GM12891 (cell line): ENCODE measurements at regions not wholly inside any gene's neighbourhood (a gene's known extent, or its start where the extent isn't known, plus 50 kb on each side); places are given as distances from the start of the nearest gene placed in this dataset.

ENCODE experiments used
- DNase-seq: peaks from one replicate; pipeline ENCODE4 v3.0.0; 2011; ENCODE audit warnings: low spot score; ENCODE audit not compliant: insufficient read length
- FAIRE-seq: peaks from 2 replicates; lab custom pipeline; 2011; peaks lifted over from hg19 to GRCh38; lab: Jason Lieb, UNC
- PAX5 ChIP-seq: IDR thresholded peaks from 2 replicates; pipeline ENCODE4 v1.6.1; 2011; ENCODE audit warnings: low read length, moderate library complexity, mild to moderate bottlenecking; ENCODE audit not compliant: insufficient read depth, severe bottlenecking
- POLR2A ChIP-seq: IDR thresholded peaks from 2 replicates; pipeline ENCODE4 v1.6.1; 2011; ENCODE audit warnings: low read depth, low read length, control low read depth
- POLR2AphosphoS5 ChIP-seq: IDR thresholded peaks from 2 replicates; pipeline ENCODE4 v1.6.1; 2011; ENCODE audit warnings: low read depth, low read length, control low read depth
- POU2F2 ChIP-seq: IDR thresholded peaks from 2 replicates; pipeline ENCODE4 v1.6.1; 2011; ENCODE audit warnings: low read depth, mild to moderate bottlenecking, control low read depth, low read length, moderate library complexity
- SPI1 ChIP-seq: IDR thresholded peaks from 2 replicates; pipeline ENCODE4 v1.6.1; 2011; ENCODE audit warnings: low read depth, low read length, control low read depth
- TAF1 ChIP-seq: IDR thresholded peaks from 2 replicates; pipeline ENCODE4 v1.6.1; 2011; ENCODE audit warnings: low read depth, low read length, control low read depth

- no peak for FAIRE-seq
- no peak for TF ChIP-seq SPI1
- no peak for TF ChIP-seq TAF1
- TF ChIP-seq POLR2A: no peak
- no peak for TF ChIP-seq PAX5
- no peak for TF ChIP-seq POLR2AphosphoS5
- no peak for TF ChIP-seq POU2F2
Observed at GRCh38 chr1:221608835-221609320, 133.0 kb downstream of the DUSP10 start.

GRCh38 chr1:221611656-221612046 is 130.2 kb downstream of the DUSP10 start:
- DNase-seq (no peak), FAIRE-seq (no peak)

More at GRCh38 chr1:221608835-221609320, 133.0 kb downstream of the DUSP10 start:
- no peak for DNase-seq

DNA sequence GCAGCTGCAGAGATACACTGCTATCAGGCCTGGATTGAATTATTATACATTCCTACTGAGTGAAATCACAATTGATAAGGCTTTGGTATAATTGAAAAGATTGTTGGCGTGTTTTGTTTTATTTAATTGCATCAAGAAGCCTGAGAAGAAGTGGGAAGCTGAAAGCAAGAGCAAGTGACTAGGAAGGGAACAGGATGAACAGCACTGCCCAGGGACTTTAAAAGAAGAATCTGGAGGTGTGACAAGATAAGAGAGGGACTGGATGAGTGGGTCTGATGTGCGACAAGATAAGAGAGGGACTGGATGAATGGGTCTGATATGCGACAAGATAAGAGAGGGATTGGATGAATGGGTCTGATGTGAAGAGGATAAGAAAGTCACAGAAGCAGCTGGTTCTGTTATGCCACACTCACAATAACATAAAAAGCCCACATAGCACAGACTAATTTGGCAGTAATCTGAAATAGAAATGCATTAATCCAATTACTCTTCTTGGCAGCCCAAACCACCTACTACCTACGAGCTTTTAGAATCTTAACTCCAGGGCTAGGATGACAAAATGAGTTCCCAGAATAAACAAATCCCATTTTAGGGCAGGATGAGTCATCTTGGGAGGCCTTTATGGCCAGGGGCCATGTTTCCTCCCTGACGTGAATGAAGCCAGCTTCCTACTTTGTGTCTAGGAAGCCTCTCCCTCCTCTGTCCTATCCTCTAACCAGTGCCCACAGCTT is 129.7 kb downstream of the DUSP10 start:
- no peak for FAIRE-seq
- DNase-seq: no peak

More at GRCh38 chr1:221611656-221612046, 130.2 kb downstream of the DUSP10 start:
- TF ChIP-seq POLR2AphosphoS5 (no peak), POU2F2 (no peak), POLR2A (no peak), PAX5 (no peak), TAF1 (no peak), SPI1 (no peak)

DNA sequence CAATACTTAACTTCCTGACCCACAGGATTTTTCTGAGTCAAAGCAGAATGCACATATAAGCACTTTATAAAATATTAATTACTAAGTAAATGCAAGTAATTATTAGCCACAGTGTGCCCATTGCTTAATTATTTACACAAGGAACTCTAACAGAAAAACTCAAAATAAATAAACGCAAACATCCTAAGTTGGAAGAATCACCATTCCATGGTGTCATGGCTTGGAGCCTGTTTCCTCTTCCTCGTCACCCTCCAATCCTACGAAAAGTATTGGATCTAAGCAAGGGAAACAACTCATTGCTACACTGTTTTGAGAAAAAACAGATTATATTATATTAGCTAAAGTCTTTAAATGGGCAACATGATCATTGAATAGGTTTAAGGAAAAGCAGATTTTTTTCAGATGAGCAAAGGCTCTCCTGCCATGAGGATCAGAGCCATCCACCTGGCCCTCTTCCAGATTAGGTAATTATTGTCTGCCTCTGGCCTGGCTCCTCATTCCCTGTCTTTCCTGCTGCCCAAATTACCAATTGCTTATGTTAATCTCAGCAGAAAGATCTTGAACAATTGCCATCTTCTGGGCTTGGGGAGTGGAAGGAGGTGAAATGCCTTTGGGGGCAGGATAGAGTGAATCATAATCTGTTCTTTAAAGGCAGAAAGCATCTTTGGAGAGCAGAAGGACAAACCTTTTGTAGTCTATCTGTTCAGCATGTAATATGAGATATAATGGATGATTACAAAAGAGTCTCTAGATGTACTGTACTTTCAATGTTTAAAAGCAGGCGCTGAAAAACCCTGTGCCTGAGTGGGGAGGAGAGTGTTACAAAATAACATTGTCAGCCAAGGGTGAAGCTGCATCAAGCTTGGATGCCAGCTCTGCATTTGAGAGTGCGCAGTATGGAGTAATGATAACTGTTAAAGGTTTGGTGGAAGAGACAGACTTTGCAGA is 121.2 kb downstream of the DUSP10 start:
- TF ChIP-seq POU2F2: no peak
- no peak for TF ChIP-seq POLR2AphosphoS5
- TF ChIP-seq TAF1: no peak
- no peak for TF ChIP-seq PAX5
- no peak for TF ChIP-seq SPI1
- no peak for TF ChIP-seq POLR2A
- no peak for FAIRE-seq
- no peak for DNase-seq

More for the DNA sequence above, 129.7 kb downstream of the DUSP10 start:
- TF ChIP-seq POU2F2 (no peak), SPI1 (no peak), POLR2AphosphoS5 (no peak)

DNA sequence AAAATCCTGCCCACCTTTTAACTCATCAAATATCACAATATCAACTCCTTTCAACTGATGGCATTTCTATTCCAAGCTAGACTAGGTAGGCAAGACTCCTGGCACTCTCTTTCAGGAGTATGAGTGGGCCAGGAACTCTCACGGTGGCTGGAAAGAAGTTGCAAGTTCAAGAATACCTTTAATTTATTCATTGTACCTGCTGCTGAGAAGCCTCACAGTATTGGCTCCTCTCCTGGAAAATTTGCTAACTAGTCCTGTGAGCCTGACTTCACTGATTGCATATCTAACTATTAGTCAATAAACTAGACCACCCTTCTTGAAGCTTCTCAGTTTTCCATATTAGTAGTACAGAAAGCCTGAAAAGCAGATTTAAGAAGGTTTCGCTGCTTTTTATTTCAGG is 120.2 kb downstream of the DUSP10 start:
- DNase-seq: no peak
- TF ChIP-seq POU2F2: no peak
- no peak for TF ChIP-seq POLR2A
- no peak for TF ChIP-seq SPI1
- no peak for TF ChIP-seq PAX5
- TF ChIP-seq TAF1: no peak
- TF ChIP-seq POLR2AphosphoS5: no peak
- FAIRE-seq: no peak

- no peak for DNase-seq
- TF ChIP-seq POLR2A (no peak), TAF1 (no peak)
Observed at GRCh38 chr1:221622389-221622788, 119.5 kb downstream of the DUSP10 start.

DNA sequence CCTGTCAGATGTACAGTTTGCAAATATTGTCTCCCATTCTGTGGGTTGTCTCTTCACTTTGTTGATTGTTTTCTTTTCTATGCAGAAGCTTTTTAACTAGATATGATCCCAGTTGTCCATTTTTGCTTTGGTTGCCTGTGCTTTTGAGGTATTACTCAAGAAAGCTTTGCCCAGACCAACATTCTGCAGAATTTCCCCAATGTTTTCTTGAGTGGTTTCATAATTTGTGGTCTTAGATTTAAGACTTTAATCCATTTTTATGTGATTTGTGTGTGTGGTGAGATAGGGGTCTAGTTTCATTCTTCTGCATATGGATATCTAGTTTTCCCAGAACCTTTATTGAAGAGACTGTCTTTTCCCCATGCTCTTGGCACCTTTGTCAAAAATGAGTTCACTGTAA is 116.9 kb downstream of the DUSP10 start:
- no peak for DNase-seq
- FAIRE-seq: no peak

More at GRCh38 chr1:221622389-221622788, 119.5 kb downstream of the DUSP10 start:
- FAIRE-seq: no peak

DNA sequence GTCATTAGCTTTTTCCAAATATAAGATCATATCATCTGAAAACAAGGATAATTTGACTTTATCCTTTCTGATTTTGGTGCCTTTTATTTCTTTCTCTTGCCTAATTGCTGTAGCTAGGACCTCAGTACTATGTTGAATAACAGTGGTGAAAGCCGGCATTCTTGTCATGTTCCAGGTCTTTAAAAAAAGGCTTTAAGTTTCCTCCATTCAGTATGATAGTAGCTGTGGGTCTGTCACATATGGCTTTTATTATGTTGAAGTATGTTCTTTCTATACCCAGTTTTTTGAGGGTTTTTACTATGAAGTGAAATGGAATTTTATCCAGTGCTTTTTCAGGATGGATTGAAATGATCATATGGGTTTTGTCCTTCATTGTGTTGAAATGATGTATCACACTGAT is 115.8 kb downstream of the DUSP10 start:
- FAIRE-seq: no peak
- no peak for DNase-seq
- TF ChIP-seq PAX5 (no peak), POU2F2 (no peak), TAF1 (no peak), SPI1 (no peak), POLR2A (no peak), POLR2AphosphoS5 (no peak)

More for the DNA sequence above, 116.9 kb downstream of the DUSP10 start:
- no peak for TF ChIP-seq POLR2A
- no peak for TF ChIP-seq SPI1
- no peak for TF ChIP-seq PAX5
- TF ChIP-seq TAF1: no peak
- TF ChIP-seq POU2F2: no peak
- TF ChIP-seq POLR2AphosphoS5: no peak

DNA sequence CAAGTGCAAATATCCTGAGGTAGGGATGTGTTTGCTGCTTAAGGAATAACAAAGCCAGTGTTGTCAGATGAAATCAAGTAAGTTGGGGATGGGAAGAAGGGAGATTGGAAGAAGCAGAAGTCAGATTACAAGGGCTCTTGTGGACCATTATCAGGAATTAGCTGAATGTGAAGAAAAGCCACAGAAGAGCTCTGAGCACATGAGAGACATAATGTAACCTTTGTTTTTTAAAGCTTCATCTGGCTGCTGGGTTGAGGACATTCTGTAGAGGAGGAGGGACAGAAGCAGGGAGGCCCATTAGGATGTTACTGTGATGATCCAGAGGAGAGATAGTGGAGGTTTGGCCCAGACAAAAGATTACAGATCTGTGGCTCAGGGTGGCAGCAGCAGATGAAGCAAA is 111.7 kb downstream of the DUSP10 start:
- TF ChIP-seq TAF1 (no peak), PAX5 (no peak), SPI1 (no peak), POLR2AphosphoS5 (no peak), POU2F2 (no peak)
- no peak for DNase-seq
- peak; percentile 56 for FAIRE-seq

GRCh38 chr1:221631556-221631955 is 110.3 kb downstream of the DUSP10 start:
- no peak for FAIRE-seq
- DNase-seq: no peak
- TF ChIP-seq PAX5 (no peak), POU2F2 (no peak), SPI1 (no peak), TAF1 (no peak), POLR2A (no peak), POLR2AphosphoS5 (no peak)
